ENCODE measurements at regions not wholly inside any gene's neighbourhood (a gene's known extent, or its start where the extent isn't known, plus 50 kb on each side); places are given as distances from the start of the nearest gene placed in this dataset.

DNA sequence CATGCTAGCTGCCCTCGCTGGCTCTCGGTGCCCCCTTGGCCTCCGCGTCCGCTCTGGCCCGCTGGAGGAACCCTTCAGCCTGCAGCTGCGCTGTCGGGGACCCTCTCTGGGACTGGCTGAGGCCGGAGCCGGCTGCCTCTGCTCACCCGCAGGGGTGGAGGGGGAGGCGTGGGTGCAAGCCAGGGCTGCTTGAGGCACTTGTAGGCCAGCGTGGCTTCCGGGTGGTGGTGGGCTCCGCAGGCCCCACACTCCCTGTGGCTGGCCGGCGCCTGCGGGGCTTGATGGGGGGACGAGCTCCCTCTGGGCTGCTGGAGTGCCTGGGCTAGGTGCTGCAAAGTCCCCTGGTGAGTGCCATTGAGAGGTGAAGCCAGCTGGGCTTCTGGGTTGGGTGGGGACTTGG lies 429.6 kb downstream of the LRRC70 start:
- TF ChIP-seq, protein P1, sequence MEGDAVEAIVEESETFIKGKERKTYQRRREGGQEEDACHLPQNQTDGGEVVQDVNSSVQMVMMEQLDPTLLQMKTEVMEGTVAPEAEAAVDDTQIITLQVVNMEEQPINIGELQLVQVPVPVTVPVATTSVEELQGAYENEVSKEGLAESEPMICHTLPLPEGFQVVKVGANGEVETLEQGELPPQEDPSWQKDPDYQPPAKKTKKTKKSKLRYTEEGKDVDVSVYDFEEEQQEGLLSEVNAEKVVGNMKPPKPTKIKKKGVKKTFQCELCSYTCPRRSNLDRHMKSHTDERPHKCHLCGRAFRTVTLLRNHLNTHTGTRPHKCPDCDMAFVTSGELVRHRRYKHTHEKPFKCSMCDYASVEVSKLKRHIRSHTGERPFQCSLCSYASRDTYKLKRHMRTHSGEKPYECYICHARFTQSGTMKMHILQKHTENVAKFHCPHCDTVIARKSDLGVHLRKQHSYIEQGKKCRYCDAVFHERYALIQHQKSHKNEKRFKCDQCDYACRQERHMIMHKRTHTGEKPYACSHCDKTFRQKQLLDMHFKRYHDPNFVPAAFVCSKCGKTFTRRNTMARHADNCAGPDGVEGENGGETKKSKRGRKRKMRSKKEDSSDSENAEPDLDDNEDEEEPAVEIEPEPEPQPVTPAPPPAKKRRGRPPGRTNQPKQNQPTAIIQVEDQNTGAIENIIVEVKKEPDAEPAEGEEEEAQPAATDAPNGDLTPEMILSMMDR (IDR thresholded peaks at IDR 0.05), result no peak
- no peak for TF ChIP-seq ZFX (IDR thresholded peaks at IDR 0.05; ENCODE audit: borderline replicate concordance)

All from 22Rv1 (cell line).